ENCODE measurements at regions not wholly inside any gene's neighbourhood (a gene's known extent, or its start where the extent isn't known, plus 50 kb on each side); places are given as distances from the start of the nearest gene placed in this dataset.
"Not testable (repeated sequence)": the region's sequence is repeated elsewhere in the genome, so short reads cannot be mapped to it uniquely, and the experiment has no call there.

- DNase-seq = no peak
Observed at GRCh38 chr20:55678970-55679667, 326.2 kb downstream of the CBLN4 start.

DNA sequence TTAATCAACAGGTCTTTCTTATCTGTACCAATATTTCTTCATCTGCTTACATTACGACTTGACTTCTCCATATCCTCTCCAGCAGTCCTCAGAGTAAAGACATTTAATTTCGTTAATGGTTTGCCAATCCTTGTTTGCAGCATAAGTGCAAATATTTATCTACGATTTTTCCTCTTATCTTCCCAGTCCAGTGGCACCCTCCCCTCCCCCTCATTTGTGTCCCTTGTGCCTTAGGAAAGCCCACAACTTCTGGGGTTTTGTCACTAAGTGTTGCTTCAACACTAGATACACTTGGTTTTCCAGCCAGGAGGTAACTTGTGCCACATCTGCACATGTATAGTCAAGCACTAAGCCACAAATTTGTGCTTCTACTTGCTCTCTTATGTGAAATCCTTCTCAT, 327.2 kb downstream of the CBLN4 start:
- DNase-seq = no peak

GRCh38 chr20:55677011-55677410, 328.3 kb downstream of the CBLN4 start:
- no peak for DNase-seq

DNA sequence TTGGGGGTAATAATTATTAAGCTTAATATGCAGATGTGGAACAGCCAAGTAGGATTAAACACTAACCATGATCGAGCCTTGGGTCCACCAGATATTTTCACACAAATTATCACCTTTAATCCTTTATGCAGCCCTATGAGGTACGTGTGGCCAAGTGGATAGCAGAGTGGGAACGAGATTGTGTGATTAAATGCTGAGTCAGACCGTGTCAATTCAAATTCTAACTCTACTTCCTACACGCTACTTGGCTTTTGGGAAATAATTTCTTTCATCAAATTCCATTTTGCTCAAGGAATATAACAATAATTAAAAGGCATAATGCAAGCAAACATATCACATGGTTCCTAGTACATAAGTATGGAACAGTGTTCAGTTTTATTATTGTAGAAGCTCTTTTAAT, 329.2 kb downstream of the CBLN4 start:
- no peak for DNase-seq

DNA sequence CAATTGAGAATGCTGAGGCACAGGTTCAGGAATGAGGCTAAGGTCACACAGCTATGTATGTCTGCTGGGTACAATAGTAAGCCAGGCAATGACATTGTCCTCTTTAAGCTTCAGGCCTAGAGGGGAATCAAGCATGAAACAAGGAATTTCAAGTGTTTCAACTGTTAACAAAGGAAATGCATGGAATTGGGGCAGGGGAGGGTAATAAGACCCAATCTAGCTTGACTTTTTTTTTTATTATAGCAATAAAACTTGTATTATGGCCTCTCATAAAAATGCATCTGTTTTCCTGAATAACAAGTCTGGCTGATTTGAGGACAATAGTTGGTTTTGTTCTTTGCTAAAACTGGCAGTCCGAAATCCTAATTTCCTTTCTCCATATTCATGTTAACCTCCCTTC, 336.7 kb downstream of the CBLN4 start:
- DNase-seq = no peak

DNA sequence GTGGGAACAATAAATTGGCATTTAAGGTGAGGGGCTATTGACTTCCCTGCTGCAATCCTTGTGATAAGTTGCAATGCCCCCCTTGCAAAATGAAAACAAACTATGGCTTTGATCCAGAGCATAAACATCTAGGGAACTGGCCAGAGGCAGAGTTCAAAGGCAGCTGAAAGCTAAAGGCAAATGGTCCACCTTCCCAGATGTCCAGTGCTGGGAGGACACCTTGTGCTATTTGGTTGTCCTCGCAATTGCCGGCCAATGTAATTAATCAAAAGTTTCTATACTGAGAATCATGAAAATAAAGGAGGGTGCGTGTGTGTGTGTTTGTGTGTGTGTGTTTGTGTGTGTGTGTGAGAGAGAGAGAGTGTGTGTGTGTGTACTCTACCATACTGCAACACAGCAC, 337.4 kb downstream of the CBLN4 start:
- DNase-seq = no peak

GRCh38 chr20:55667024-55667423, 338.3 kb downstream of the CBLN4 start:
- no peak for DNase-seq

GRCh38 chr20:55656231-55656775, 349.0 kb downstream of the CBLN4 start:
- no peak for DNase-seq

DNA sequence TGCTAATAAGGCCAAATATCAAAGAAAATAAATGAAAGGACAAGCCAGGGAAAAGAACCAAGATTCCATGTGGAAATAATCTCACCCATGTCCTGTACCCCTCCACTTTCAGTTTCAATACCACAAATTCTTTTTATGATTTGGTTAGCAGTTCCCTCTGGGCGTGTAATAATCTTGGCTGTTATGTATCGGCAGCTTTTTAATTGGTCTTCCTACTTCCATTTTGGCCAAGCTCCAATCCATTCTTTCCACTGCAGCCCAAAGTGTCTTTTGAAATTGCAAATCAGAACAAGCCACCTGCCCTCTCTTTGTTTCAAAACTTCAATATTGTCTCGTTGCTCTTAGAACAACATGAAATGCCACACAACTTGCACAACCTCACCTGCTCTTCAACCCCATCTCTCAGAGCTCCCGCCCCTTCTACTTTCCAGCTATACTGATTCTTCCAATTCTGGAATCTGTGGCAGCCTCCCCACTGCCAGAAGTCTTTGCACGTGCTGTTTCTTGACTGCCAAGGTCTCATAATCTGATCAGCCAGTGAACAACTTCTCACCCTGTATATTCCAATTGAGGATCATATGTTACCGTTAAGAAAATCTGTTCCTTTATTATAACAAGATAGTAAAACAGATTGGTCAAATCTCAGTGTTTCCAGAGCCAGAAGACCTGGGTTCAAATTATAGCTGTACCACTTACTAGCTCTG, 354.5 kb downstream of the CBLN4 start:
- DNase-seq = no peak

DNA sequence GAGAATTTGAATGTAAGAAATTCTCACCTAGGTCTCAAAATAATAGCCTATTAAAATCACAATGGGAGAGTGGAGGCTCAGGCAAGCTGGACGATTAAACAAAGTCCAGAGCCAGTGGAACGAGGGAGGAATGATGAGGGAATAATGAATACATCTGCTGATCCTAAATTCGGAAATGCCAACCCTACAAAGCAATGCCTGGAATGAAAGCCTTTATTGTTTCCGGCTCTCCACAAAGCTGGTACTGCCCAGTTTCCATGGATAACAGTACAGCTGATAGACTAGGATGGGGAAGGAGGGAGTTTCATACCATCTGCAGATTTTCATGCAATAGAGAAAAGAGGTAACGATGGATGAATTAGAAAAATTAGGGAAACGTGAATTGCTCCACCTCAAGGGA, 356.1 kb downstream of the CBLN4 start:
- no peak for DNase-seq

DNA sequence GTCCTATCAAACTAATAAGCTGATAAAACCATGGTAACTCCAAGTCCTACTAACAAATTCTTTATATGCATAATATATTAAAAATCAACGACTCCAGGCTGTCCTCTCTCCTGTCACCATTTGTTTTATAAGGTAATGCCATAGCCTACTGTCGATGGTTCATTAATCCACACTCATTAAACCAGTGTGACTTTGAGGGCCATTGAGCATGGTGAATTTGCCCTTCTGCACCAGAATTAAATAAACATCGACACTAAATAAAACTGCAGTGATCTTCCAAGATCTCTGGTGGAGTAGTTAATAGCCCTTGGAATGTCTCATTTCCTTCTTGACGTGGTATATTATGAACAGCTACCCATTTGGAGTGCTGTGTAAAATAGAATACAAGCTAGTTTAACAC, 358.5 kb downstream of the CBLN4 start:
- DNase-seq = no peak

GRCh38 chr20:55641497-55641896, 363.8 kb downstream of the CBLN4 start:
- no peak for DNase-seq

DNA sequence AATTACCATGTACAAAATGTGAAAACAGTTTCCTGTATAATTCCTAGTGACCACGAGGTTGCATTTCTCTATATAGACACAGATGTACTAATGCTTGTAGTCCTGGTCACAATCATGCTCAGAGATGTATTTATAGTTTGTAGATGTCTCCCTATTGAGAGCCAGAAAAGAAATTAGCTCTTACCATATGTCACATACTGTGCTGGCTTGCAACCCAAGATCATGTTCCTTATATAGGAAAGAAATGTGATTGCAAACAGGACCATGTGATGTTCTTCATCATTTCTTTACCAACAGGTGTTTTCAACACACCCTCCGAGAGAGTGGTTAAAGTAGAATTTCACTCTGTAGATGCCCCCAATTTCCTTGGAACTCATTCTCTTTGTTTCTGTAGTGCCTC, 369.4 kb downstream of the CBLN4 start:
- DNase-seq = no peak

DNA sequence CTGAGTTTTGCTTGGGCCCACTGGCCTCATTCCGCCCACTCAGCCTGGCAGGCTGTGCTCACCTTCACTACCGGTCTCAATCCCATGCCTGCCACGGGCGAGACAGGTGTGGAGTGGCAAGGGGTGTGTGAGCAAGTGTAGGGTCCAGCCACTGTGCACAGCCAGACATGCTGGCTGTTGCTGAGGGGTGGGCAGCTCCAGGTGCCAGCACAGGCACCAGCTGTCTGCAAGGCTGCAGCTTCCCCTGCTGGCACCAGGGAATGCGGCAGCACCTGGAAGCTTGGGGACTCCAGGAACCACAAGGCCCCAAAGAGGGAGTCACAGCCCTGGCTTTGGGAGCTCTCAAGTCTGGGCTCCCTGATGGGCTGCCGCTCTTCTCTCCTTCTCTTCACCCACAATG, 372.7 kb downstream of the CBLN4 start:
- DNase-seq = no peak

- DNase-seq = not testable (repeated sequence)
Observed at GRCh38 chr20:55629143-55629542, 376.2 kb downstream of the CBLN4 start.

DNA sequence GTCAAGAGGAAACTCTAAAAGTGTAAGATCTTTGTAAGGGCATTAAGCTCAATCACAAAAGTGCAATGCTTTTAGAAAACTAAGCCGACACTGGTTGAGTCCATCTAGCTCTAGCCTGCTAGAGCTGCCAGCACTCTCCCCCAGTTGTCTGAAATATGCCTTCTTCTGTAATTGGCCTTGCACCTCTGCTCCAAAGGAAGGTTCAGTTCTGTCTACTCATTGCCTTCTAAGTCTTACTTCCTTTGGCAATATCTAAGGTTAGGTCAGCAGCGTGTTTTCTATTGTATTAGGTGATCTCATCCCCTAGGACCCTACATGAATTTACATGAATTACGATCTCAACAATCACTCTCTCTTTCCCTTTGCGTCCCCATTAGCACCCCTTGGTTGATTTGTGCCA, 378.6 kb downstream of the CBLN4 start:
- DNase-seq = no peak

- no peak for DNase-seq
Observed at GRCh38 chr20:55616367-55616766, 389.0 kb downstream of the CBLN4 start.

- DNase-seq = no peak
Observed at GRCh38 chr20:55615818-55616217, 389.5 kb downstream of the CBLN4 start.

- DNase-seq = no peak
Observed at GRCh38 chr20:55614220-55614757, 391.0 kb downstream of the CBLN4 start.

- DNase-seq = no peak
Observed at GRCh38 chr20:55610756-55611155, 394.6 kb downstream of the CBLN4 start.

DNA sequence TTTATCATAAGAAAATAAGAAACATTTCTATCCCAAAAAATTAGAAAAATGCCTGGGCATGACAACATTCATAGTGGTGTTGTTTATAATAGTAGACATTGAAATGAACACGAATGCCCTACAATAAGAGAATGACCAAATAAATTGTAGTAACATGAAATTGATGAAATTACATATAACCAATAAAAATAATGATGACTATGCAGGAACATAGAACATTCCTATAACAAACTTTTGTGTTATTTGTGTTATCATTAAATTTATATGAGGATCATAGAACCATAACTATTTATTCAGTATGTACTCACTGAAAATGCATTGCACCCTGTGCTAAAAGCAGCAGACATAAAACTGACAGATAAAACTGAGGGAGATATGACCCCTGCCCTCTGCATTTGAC, 399.7 kb downstream of the CBLN4 start:
- no peak for DNase-seq

DNA sequence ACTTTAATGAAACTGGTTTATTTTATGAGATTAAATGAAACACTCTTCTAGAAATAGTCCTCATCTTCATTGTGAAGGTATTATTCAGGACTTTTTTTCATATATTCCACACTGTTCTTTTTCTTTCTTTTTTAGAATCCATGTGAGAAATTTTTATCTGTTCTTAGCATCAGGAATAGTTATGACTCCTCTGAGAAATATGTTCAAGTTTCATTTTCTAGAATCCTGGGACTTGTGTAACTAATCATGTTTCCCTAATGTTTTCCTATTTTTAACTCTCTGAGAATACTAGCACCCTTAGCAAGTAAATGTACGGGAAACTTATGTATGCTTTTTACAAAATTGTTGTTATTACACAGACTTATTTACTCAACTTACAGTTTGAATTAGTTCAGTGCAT, 407.8 kb downstream of the CBLN4 start:
- DNase-seq = no peak

DNA sequence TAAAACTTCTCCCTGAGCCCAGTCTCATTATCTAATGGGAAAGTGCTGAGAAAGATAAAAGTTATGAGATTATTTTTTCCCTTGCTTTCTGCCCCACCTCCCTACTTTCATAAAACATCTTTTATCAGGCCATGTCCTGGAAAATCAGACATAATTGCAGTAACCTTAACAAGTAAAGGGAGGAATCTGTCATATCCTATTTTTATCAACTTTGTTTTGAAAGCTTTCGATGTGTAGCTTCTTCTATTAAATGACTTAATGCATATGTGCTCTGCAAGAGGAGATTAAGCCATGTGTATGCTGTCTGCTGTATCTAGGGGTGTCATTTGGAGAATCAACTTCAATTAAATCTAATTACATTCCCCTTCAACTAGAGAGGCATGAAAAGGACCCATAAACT, 408.9 kb downstream of the CBLN4 start:
- no peak for DNase-seq

DNA sequence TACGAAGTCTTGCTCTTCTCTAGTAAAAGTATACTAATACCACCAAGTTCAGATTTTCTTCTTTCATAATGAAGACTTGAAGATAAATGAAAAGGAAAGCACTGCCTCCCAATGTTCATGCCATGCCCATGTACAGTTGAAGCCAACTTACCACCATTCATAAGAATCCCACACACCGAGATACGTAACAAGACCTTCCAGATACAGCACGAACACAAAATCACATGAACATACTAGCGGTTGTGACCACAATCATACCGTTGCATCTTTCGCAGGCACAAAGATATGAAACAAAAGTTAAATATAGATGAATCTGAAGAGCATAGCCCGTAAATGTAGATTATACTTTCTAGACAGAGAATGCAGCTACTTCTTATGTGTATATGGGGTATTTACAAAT, 412.5 kb downstream of the CBLN4 start:
- no peak for DNase-seq

Data from NCI-H526 treated with DMSO at 0.1 percent for 48 hours (cell line).